CD4-positive, alpha-beta memory T cell (primary cell): ENCODE measurements at regions not wholly inside any gene's neighbourhood (a gene's known extent, or its start where the extent isn't known, plus 50 kb on each side); places are given as distances from the start of the nearest gene placed in this dataset.
A peak's percentile ranks its signal among the peaks of the same experiment; 100 is the strongest.

Source experiments
- CTCF ChIA-PET: fragments of 350-600 bp; sonication (Branson Sonifier 250); formaldehyde crosslinking; loops from one replicate; lab custom pipeline; 2021; ENCODE audit warnings: inconsistent platforms; ENCODE audit not compliant: partially characterized antibody; lab: Charles Lee
- POLR2A ChIA-PET: fragments of 350-600 bp; sonication (Branson Sonifier 250); formaldehyde crosslinking; loops from one replicate; lab custom pipeline; 2021; ENCODE audit not compliant: partially characterized antibody; lab: Charles Lee
- DNase-seq, 5 donors: peaks; one replicate each; pipeline versions ENCODE4 v3.0.0 to v3.0.0-alpha.2; 2020 to 2022; ENCODE audit warnings: mixed read lengths in 1 of 5
- H3K27ac ChIP-seq: one replicate; pipeline ENCODE4 v1.7.0; 2013; ENCODE audit warnings: low read depth, low read length
- H3K27me3 ChIP-seq: 2 replicates; pipeline ENCODE4 v1.7.0; 2013; ENCODE audit warnings: mild to moderate bottlenecking, low read length, moderate library complexity; ENCODE audit not compliant: insufficient read depth
- H3K36me3 ChIP-seq: 2 replicates; pipeline ENCODE4 v1.7.0; 2013; ENCODE audit warnings: mild to moderate bottlenecking, low read length, moderate library complexity; ENCODE audit not compliant: insufficient read depth
- H3K4me1 ChIP-seq: 2 replicates; pipeline ENCODE4 v1.7.0; 2013; ENCODE audit warnings: mild to moderate bottlenecking, low read length, moderate library complexity; ENCODE audit not compliant: insufficient read depth
- H3K4me3 ChIP-seq, 2 donors: one replicate each; pipeline ENCODE4 v1.7.0; 2013; ENCODE audit warnings: low read length in 2 of 2, mild to moderate bottlenecking in 1 of 2
- H3K9me3 ChIP-seq, 2 donors: one replicate each; pipeline ENCODE4 v1.7.0; 2013; ENCODE audit warnings: low read length in 2 of 2, control low read depth in 1 of 2; ENCODE audit not compliant: control insufficient read depth in 1 of 2
- H3K27ac Mint-ChIP-seq, 7 donors: one replicate each; pipeline ENCODE4 v1.8.0; 2020 to 2021; ENCODE audit warnings: mixed read lengths in 7 of 7, mild to moderate bottlenecking in 6 of 7, inconsistent platforms in 3 of 7, moderate library complexity in 3 of 7
- H3K27me3 Mint-ChIP-seq, 2 donors: one replicate each; pipeline ENCODE4 v1.8.0; 2020 to 2021; ENCODE audit warnings: mixed read lengths in 2 of 2
- H3K36me3 Mint-ChIP-seq, 2 donors: one replicate each; pipeline ENCODE4 v1.8.0; 2020 to 2021; ENCODE audit warnings: mixed read lengths in 2 of 2, inconsistent platforms in 1 of 2, mild to moderate bottlenecking in 1 of 2
- H3K4me1 Mint-ChIP-seq, 4 donors: one replicate each; pipeline ENCODE4 v1.8.0; 2020 to 2021; ENCODE audit warnings: mixed read lengths in 4 of 4, mild to moderate bottlenecking in 1 of 4
- H3K4me3 Mint-ChIP-seq, 8 donors: one replicate each; pipeline ENCODE4 v1.8.0; 2020 to 2021; ENCODE audit warnings: mixed read lengths in 8 of 8, mild to moderate bottlenecking in 7 of 8, moderate library complexity in 6 of 8, inconsistent platforms in 3 of 8
- H3K9me3 Mint-ChIP-seq, 8 donors: one replicate each; pipeline ENCODE4 v1.8.0; 2020 to 2021; ENCODE audit warnings: mixed read lengths in 8 of 8, mild to moderate bottlenecking in 5 of 8, inconsistent platforms in 3 of 8, moderate library complexity in 1 of 8
- intact Hi-C: fragments of 100-400 bp; cut with micrococcal nuclease; formaldehyde crosslinking; loops from one replicate; pipeline ENCODE4 v1.15.1; 2023

DNA sequence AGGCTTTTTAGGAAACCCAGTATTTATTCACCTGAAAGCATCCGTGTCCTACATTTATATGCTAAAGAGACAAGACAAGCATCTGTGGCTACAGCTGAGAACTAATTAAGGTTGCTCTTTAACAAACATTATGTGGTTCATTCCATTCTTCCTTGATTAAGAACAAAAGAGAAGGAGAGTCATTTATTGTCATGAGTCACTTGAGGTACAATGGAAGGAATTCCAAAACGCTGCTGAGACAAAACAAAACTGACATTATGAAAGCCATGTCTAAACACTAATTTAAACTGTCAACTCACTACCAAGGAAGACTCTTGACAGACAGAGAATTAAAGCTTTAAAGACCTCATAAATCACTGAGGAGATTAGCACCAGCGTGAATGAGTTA, 214.4 kb downstream of the BMP4 start:
- Mint-ChIP-seq H3K4me1 (no peaks in the 10 kb centered on the region), H3K27me3 (peaks cover 0 to 1% of the 10 kb centered on the region in 2 donors), H3K36me3 (no peaks in the 10 kb centered on the region), H3K4me3 (no peak overlapping the region), H3K27ac (peak overlapping the region in 1 of 7 donors; percentile 16), H3K9me3 (peaks cover 0 to 10% (median 1%) of the 10 kb centered on the region in 8 donors)
- Histone ChIP-seq H3K4me1 (no peaks in the 10 kb centered on the region), H3K27ac (no peak overlapping the region), H3K9me3 (no peaks in the 10 kb centered on the region), H3K4me3 (no peak overlapping the region), H3K36me3 (no peaks in the 10 kb centered on the region), H3K27me3 (no peaks in the 10 kb centered on the region)
- intact Hi-C loops, result no loop called here
- no peak for DNase-seq
- POLR2A ChIA-PET, result no interaction called here
- CTCF ChIA-PET, result no interaction called here

DNA sequence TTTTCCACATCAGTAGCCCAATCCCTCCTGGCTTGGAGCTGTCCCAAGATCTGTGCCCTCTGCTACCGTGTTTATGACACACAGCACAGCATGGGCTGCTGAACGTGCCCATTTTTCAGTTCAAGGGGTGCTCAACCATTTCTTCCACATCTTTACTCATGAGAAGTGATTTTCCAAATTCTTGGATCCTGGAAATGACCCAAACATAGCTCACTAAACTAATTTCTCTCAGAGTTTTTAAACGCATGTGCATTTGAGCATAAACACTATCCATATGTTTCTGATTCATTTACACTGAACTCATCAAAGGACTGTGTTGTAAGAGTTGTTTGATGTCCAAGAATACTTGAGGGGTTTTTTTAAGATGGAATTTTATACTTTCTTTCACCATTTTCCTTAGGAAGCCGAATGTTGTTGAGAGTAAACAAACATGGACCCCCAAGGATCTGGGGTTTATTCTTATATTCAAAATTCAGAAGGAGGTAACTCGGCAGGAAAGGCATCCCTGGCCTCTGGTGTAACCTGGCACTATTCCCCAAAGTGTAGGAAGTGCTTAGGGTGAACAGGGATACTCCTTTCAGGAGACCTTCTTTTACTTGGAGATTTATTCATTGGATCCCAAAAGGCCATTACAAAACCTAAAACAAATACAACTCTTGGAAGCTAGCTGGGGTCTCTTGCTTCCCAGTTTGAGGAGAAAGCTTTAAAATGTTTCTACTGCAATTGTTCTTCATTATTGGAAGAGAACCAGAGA, 215.0 kb downstream of the BMP4 start:
- H3K4me1 ChIP-seq, result no peaks in the 10 kb centered on the region
- no peaks in the 10 kb centered on the region for H3K4me1 Mint-ChIP-seq
- DNase-seq, result no peak
- H3K36me3 Mint-ChIP-seq, result no peaks in the 10 kb centered on the region
- ChIA-PET CTCF (no interaction called here), POLR2A (no interaction called here)
- intact Hi-C loops, result no loop called here
- no peak overlapping the region for H3K4me3 ChIP-seq
- no peaks in the 10 kb centered on the region for H3K27me3 Mint-ChIP-seq
- H3K27ac ChIP-seq, result no peak overlapping the region
- H3K36me3 ChIP-seq, result no peaks in the 10 kb centered on the region
- no peaks in the 10 kb centered on the region for H3K27me3 ChIP-seq
- no peak overlapping the region for H3K4me3 Mint-ChIP-seq
- H3K9me3 ChIP-seq, result no peaks in the 10 kb centered on the region
- no peak overlapping the region for H3K27ac Mint-ChIP-seq
- peaks cover 0 to 6% (median 1%) of the 10 kb centered on the region in 8 donors for H3K9me3 Mint-ChIP-seq

DNA sequence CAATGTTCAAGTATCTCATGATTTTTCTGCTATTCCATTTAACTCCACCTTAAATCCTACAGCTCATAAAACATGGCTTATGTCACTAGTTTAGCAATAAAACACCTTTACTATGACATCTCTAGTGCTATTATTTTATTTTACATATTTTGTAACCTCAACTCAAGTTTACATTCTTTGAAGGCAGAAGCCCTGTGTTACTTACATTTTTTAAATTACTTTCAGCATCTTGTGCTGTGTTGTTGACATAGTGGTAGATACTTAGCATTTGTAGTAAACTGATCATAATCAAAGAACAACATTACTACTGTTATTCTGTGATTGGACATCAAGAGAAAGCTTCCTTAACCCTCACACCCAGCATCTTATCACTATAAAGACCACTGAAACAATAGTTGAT, 216.1 kb downstream of the BMP4 start:
- no peaks in the 10 kb centered on the region for H3K27me3 Mint-ChIP-seq
- no peaks in the 10 kb centered on the region for H3K36me3 Mint-ChIP-seq
- H3K9me3 Mint-ChIP-seq, result peaks cover 0 to 6% (median 1%) of the 10 kb centered on the region in 8 donors
- no peak overlapping the region for H3K4me3 Mint-ChIP-seq
- H3K27me3 ChIP-seq, result no peaks in the 10 kb centered on the region
- H3K4me1 ChIP-seq, result no peaks in the 10 kb centered on the region
- H3K27ac ChIP-seq, result no peak overlapping the region
- POLR2A ChIA-PET, result no interaction called here
- no peak for DNase-seq
- no peaks in the 10 kb centered on the region for H3K36me3 ChIP-seq
- CTCF ChIA-PET, result no interaction called here
- H3K4me1 Mint-ChIP-seq, result no peaks in the 10 kb centered on the region
- H3K27ac Mint-ChIP-seq, result no peak overlapping the region
- intact Hi-C loops, result no loop called here
- H3K9me3 ChIP-seq, result no peaks in the 10 kb centered on the region
- no peak overlapping the region for H3K4me3 ChIP-seq

DNA sequence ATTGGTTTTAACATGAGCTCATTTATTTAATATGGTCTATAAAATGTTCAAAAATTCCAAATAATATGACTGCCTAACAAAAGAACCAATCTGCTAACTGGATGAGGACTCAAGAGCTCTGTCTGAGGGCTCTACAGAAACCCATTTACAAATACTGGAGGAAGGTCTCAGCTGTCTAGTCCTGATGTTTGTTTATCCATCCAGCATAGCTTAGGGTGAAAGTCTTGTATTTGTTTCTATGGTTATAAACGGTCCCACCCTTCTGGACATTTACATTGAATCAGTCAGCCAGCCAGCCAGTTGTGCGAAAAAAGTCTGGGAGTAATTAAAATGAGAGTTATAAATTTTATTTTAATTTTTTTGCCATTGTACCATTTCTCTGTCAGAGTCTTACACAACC, 220.7 kb downstream of the BMP4 start:
- H3K4me1 ChIP-seq, result no peaks in the 10 kb centered on the region
- H3K27me3 ChIP-seq, result no peaks in the 10 kb centered on the region
- ChIA-PET CTCF (no interaction called here), POLR2A (no interaction called here)
- H3K9me3 Mint-ChIP-seq, result peaks cover 0 to 2% (median 0%) of the 10 kb centered on the region in 8 donors
- no peak overlapping the region for H3K4me3 Mint-ChIP-seq
- H3K4me3 ChIP-seq, result no peak overlapping the region
- H3K27ac Mint-ChIP-seq, result no peak overlapping the region
- no peaks in the 10 kb centered on the region for H3K4me1 Mint-ChIP-seq
- no peaks in the 10 kb centered on the region for H3K9me3 ChIP-seq
- no peak for DNase-seq
- intact Hi-C loops, result no loop called here
- no peak overlapping the region for H3K27ac ChIP-seq
- H3K36me3 ChIP-seq, result no peaks in the 10 kb centered on the region
- no peaks in the 10 kb centered on the region for H3K36me3 Mint-ChIP-seq
- no peaks in the 10 kb centered on the region for H3K27me3 Mint-ChIP-seq

DNA sequence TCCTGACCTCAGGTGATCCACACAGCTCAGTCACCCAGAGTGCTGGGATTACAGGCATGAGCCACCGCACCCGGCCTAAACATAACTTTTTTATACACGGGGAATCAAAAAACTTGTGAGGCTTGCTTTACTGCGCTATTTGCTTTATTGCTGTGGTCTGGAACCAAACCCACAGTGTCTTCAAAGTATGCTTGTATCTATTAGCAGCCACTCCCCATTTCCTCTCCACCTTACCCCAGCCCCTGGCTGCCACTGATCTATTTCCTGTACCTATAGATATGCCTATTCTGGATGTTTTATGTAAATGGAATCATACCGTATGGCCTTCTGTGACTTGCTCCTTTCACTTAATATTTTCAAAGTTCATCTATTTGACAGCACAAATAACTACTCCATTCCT, 233.4 kb downstream of the BMP4 start:
- DNase-seq, result peak in 1 of 5 donors; percentile 1
- no peak overlapping the region for H3K27ac ChIP-seq
- intact Hi-C loops, result no loop called here
- peaks cover 0 to 11% (median 4%) of the 10 kb centered on the region in 8 donors for H3K9me3 Mint-ChIP-seq
- H3K4me1 ChIP-seq, result no peaks in the 10 kb centered on the region
- H3K27me3 ChIP-seq, result no peaks in the 10 kb centered on the region
- H3K9me3 ChIP-seq, result no peaks in the 10 kb centered on the region
- H3K36me3 ChIP-seq, result no peaks in the 10 kb centered on the region
- H3K36me3 Mint-ChIP-seq, result no peaks in the 10 kb centered on the region
- POLR2A ChIA-PET, result no interaction called here
- no peak overlapping the region for H3K4me3 ChIP-seq
- CTCF ChIA-PET, result no interaction called here
- no peak overlapping the region for H3K27ac Mint-ChIP-seq
- H3K4me1 Mint-ChIP-seq, result no peaks in the 10 kb centered on the region
- no peak overlapping the region for H3K4me3 Mint-ChIP-seq
- H3K27me3 Mint-ChIP-seq, result peaks cover 1 to 2% of the 10 kb centered on the region in 2 donors

DNA sequence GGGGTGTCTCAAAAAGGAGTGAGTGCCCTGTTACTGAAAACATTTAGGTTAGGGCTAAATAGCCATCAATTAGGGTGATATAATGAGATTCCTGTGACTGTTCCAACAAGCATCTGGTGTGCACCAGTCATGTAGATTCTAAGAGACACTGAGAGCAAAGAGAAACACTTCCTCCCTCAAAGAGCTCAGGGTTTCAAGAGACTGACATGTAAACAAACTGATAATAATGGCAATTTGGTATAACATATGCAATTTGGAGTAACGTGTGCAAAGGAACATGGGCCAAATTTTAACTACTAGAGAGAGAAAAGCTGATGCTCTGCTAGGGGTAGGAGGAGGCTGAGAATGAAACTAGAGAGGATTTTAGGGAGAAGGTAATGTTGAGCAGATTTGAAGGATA, 237.1 kb downstream of the BMP4 start:
- peaks cover 0 to 16% (median 7%) of the 10 kb centered on the region in 8 donors for H3K9me3 Mint-ChIP-seq
- no peaks in the 10 kb centered on the region for H3K9me3 ChIP-seq
- no peaks in the 10 kb centered on the region for H3K36me3 Mint-ChIP-seq
- no peaks in the 10 kb centered on the region for H3K4me1 ChIP-seq
- H3K4me1 Mint-ChIP-seq, result no peaks in the 10 kb centered on the region
- no peak for DNase-seq
- H3K27me3 ChIP-seq, result no peaks in the 10 kb centered on the region
- H3K27ac ChIP-seq, result no peak overlapping the region
- no peak overlapping the region for H3K4me3 ChIP-seq
- H3K27me3 Mint-ChIP-seq, result peaks cover 0 to 2% of the 10 kb centered on the region in 2 donors
- ChIA-PET CTCF (no interaction called here), POLR2A (no interaction called here)
- no peak overlapping the region for H3K27ac Mint-ChIP-seq
- no peaks in the 10 kb centered on the region for H3K36me3 ChIP-seq
- intact Hi-C loops, result no loop called here
- H3K4me3 Mint-ChIP-seq, result no peak overlapping the region

DNA sequence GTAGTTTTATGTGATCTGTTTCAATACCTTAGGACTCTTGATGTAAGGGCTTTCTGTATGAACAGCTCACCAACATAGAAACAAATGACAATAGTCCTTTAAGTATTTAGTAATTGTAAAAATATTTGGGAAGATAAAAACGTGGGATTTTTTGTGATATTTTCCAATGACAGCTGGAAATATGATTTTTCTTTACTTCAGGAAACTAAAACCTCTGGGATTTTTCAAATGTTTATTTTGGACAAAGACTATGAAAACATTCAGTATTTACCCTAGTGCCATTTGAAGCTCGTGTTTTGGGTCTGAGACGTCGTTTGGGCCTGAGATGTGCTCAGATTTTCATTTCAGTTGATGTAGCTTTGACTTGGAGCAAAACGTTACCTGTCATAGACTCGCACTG, 240.0 kb downstream of the BMP4 start:
- Mint-ChIP-seq H3K27me3 (peaks cover 0 to 2% of the 10 kb centered on the region in 2 donors), H3K9me3 (peaks cover 0 to 18% (median 7%) of the 10 kb centered on the region in 8 donors), H3K27ac (no peak overlapping the region), H3K36me3 (no peaks in the 10 kb centered on the region), H3K4me1 (no peaks in the 10 kb centered on the region), H3K4me3 (no peak overlapping the region)
- intact Hi-C loops, result no loop called here
- no peak for DNase-seq
- no peaks in the 10 kb centered on the region for H3K9me3 ChIP-seq
- CTCF ChIA-PET, result no interaction called here
- POLR2A ChIA-PET, result no interaction called here
- H3K4me1 ChIP-seq, result no peaks in the 10 kb centered on the region
- H3K4me3 ChIP-seq, result no peak overlapping the region
- no peak overlapping the region for H3K27ac ChIP-seq
- H3K27me3 ChIP-seq, result no peaks in the 10 kb centered on the region
- no peaks in the 10 kb centered on the region for H3K36me3 ChIP-seq
